HCT116 (cell line): ENCODE measurements at regions not wholly inside any gene's neighbourhood (a gene's known extent, or its start where the extent isn't known, plus 50 kb on each side); places are given as distances from the start of the nearest gene placed in this dataset.

Source experiments
- ATAC-seq: fragments of 200-7000 bp; cut with Tn5 transposase; 2 replicates; pipeline ENCODE4 v1.9.1; 2020; ENCODE audit warnings: mild to moderate bottlenecking, moderate library complexity
- BruUV-seq: library from RNA; stranded (reverse); fragments of 400-500 nt; replicated peaks from 2 replicates; lab custom pipeline; 2021; lab: Mats Ljungman, UMichigan
- CTCF ChIA-PET: fragments of 300-600 bp; sonication (Branson Sonifier 250); formaldehyde crosslinking; loops from one replicate; lab custom pipeline; 2021; ENCODE audit warnings: antibody characterized with exemption; lab: Charles Lee
- POLR2A ChIA-PET: fragments of 300-600, 350-600 bp; sonication (Branson Sonifier 250); formaldehyde crosslinking; loops from one replicate; lab custom pipeline; 2021; ENCODE audit warnings: antibody characterized with exemption; lab: Charles Lee
- RAD21 ChIA-PET, 2 experiments: fragments of 300-600 bp; sonication (Branson Sonifier 250); formaldehyde crosslinking; loops; one replicate each; lab custom pipeline; 2023; ENCODE audit warnings: low total read pairs in 2 of 2; ENCODE audit not compliant: uncharacterized antibody in 2 of 2, unreplicated experiment in 2 of 2, low non-redundant PET in 1 of 2; lab: Charles Lee
- DNase-seq: peaks from one replicate; pipeline ENCODE4 v3.0.0-alpha.2; 2010; ENCODE audit warnings: low read depth, low spot score
- H2AFZ ChIP-seq: fragments of 200-600 bp; shearing (Covaris generic), sonication (generic); 2 replicates; pipeline ENCODE4 v1.6.1; 2017; ENCODE audit warnings: low read depth, mixed run types, mixed read lengths, antibody characterized with exemption, low read length; ENCODE audit not compliant: poor library complexity, severe bottlenecking
- H3K27ac ChIP-seq: 2 replicates; pipeline ENCODE4 v1.5.1; 2012; ENCODE audit warnings: low read depth, low read length
- H3K27me3 ChIP-seq: fragments of 200-600 bp; sonication (generic); 2 replicates; pipeline ENCODE4 v1.6.1; 2016; ENCODE audit warnings: mixed run types, low read length, mixed read lengths; ENCODE audit not compliant: insufficient read depth
- H3K36me3 ChIP-seq, 2 experiments: fragments of 200-500 bp in 1 of 2; fragments of 200-600 bp in 1 of 2; sonication (Bioruptor generic) in 1 of 2; sonication (generic) in 1 of 2; 2 replicates each; pipeline versions ENCODE4 v1.5.1 to v1.6.1; 2014 to 2016; ENCODE audit warnings: low read length in 2 of 2, inconsistent platforms in 1 of 2, mixed read lengths in 1 of 2, mixed run types in 1 of 2; ENCODE audit not compliant: insufficient read depth in 2 of 2, control insufficient read depth in 1 of 2
- H3K4me1 ChIP-seq, 2 experiments: fragments of 200-600 bp in 1 of 2; sonication (generic) in 1 of 2; 2 replicates each; pipeline versions ENCODE4 v1.5.1 to v1.6.1; 2012 to 2017; ENCODE audit warnings: low read length in 2 of 2, inconsistent platforms in 1 of 2, mild to moderate bottlenecking in 1 of 2, mixed read lengths in 1 of 2, mixed run types in 1 of 2, moderate library complexity in 1 of 2; ENCODE audit not compliant: insufficient read depth in 2 of 2, control insufficient read depth in 1 of 2
- H3K4me2 ChIP-seq: fragments of 200-600 bp; sonication (generic); 2 replicates; pipeline ENCODE4 v1.6.1; 2017; ENCODE audit warnings: mixed run types, low read length, mixed read lengths
- H3K4me3 ChIP-seq, 2 experiments: fragments of 200-600 bp in 1 of 2; sonication (generic) in 1 of 2; replicated peaks in 1 of 2; 2 replicates each; pipeline ENCODE4 v1.5.1; 2011 to 2016; ENCODE audit warnings: low read length in 2 of 2, control low read depth in 1 of 2, low read depth in 1 of 2, mild to moderate bottlenecking in 1 of 2, mixed read lengths in 1 of 2, mixed run types in 1 of 2
- H3K79me2 ChIP-seq: fragments of 200-600 bp; sonication (generic); 2 replicates; pipeline ENCODE4 v1.6.1; 2017; ENCODE audit warnings: mild to moderate bottlenecking, mixed run types, low read length, moderate library complexity, mixed read lengths; ENCODE audit not compliant: insufficient read depth
- H3K9ac ChIP-seq: fragments of 200-600 bp; sonication (generic); 2 replicates; pipeline ENCODE4 v1.6.1; 2016; ENCODE audit warnings: low read length, mixed read lengths
- H3K9me2 ChIP-seq: fragments of 200-600 bp; sonication (generic), shearing (Covaris generic); 2 replicates; pipeline ENCODE4 v1.6.1; 2017; ENCODE audit warnings: mixed run types, mild to moderate bottlenecking, moderate library complexity; ENCODE audit not compliant: insufficient read depth
- H3K9me3 ChIP-seq, 2 experiments: fragments of 200-500 bp in 1 of 2; fragments of 200-600 bp in 1 of 2; sonication (Bioruptor generic) in 1 of 2; sonication (generic) in 1 of 2; 2 replicates each; pipeline ENCODE4 v1.6.1; 2014 to 2017; ENCODE audit warnings: low read length in 2 of 2, mixed read lengths in 2 of 2, inconsistent platforms in 1 of 2, low read depth in 1 of 2, mild to moderate bottlenecking in 1 of 2, mixed run types in 1 of 2, moderate library complexity in 1 of 2; ENCODE audit not compliant: control insufficient read depth in 1 of 2, insufficient read depth in 1 of 2
- H4K20me1 ChIP-seq: fragments of 200-600 bp; sonication (generic), shearing (Covaris generic); 2 replicates; pipeline ENCODE4 v1.6.1; 2017; ENCODE audit warnings: mixed run types, mild to moderate bottlenecking, moderate library complexity; ENCODE audit not compliant: insufficient read depth
- ATF3 ChIP-seq: IDR thresholded peaks from 2 replicates; pipeline ENCODE4 v1.6.1; 2012
- CBX3 ChIP-seq: IDR thresholded peaks from 2 replicates; pipeline ENCODE4 v1.6.1; 2012; ENCODE audit warnings: low read depth
- CEBPB ChIP-seq: IDR thresholded peaks from 2 replicates; pipeline ENCODE4 v1.6.1; 2012; ENCODE audit warnings: low read depth
- CTCF ChIP-seq, 3 experiments: fragments of 200-600 bp in 1 of 3; sonication (generic) in 1 of 3; IDR thresholded peaks in 2 of 3; conservative IDR thresholded peaks in 1 of 3; 2 replicates each; pipeline ENCODE4 v1.5.1; 2012 to 2017; ENCODE audit warnings: low read depth in 2 of 3, low read length in 2 of 3, antibody characterized with exemption in 1 of 3, borderline replicate concordance in 1 of 3, control low read depth in 1 of 3, mild to moderate bottlenecking in 1 of 3, mixed read lengths in 1 of 3, mixed run types in 1 of 3, moderate library complexity in 1 of 3; ENCODE audit not compliant: insufficient read depth in 1 of 3
- EGR1 ChIP-seq: IDR thresholded peaks from 2 replicates; pipeline ENCODE4 v1.6.1; 2012; ENCODE audit warnings: low read depth
- EZH2 ChIP-seq: fragments of 200-600 bp; sonication (generic); IDR thresholded peaks from 2 replicates; pipeline ENCODE4 v1.6.1; 2017; ENCODE audit warnings: antibody characterized with exemption, mixed run types
- EZH2phosphoT487 ChIP-seq: fragments of 200-600 bp; IDR thresholded peaks from 2 replicates; pipeline ENCODE4 v1.6.1; 2018; ENCODE audit warnings: antibody characterized with exemption, borderline replicate concordance
- FOSL1 ChIP-seq: IDR thresholded peaks from 2 replicates; pipeline ENCODE4 v1.6.1; 2012; ENCODE audit warnings: low read depth
- POLR2AphosphoS5 ChIP-seq: IDR thresholded peaks from 2 replicates; pipeline ENCODE4 v1.6.1; 2011; ENCODE audit warnings: mild to moderate bottlenecking, low read depth, low read length, moderate library complexity
- REST ChIP-seq: IDR thresholded peaks from 2 replicates; pipeline ENCODE4 v1.6.1; 2012; ENCODE audit warnings: low read depth
- SRF ChIP-seq: IDR thresholded peaks from 2 replicates; pipeline ENCODE4 v1.6.1; 2012; ENCODE audit warnings: low read depth
- YY1 ChIP-seq: IDR thresholded peaks from 2 replicates; pipeline ENCODE4 v1.6.1; 2011; ENCODE audit warnings: low read length, low read depth, moderate library complexity, mild to moderate bottlenecking; ENCODE audit not compliant: insufficient replicate concordance; ENCODE audit errors: extremely low read depth
- ZFX ChIP-seq: fragments of 450-650 bp; IDR thresholded peaks from 2 replicates; pipeline ENCODE4 v1.6.1; 2017
- ZNF274 ChIP-seq: fragments of 200-500 bp; sonication (Bioruptor generic); IDR thresholded peaks from 2 replicates; pipeline ENCODE4 v1.6.1; 2014; ENCODE audit warnings: mild to moderate bottlenecking, low read depth, low read length, inconsistent platforms
- intact Hi-C: fragments of 100-400 bp; cut with micrococcal nuclease; formaldehyde crosslinking; loops from 2 replicates; pipeline ENCODE4 v1.10.0; 2022

- Histone ChIP-seq H4K20me1 (no peaks in the 10 kb centered on the region), H3K4me1 (no peaks in the 10 kb centered on the region), H3K4me3 (no peak overlapping the region), H3K27me3 (no peaks in the 10 kb centered on the region), H3K9ac (no peak overlapping the region), H3K9me3 (peaks cover 19 to 22% of the 10 kb centered on the region in 2 experiments; a peak in 2 of 4 replicates), H3K4me2 (no peak overlapping the region), H3K27ac (no peak overlapping the region), H3K36me3 (no peaks in the 10 kb centered on the region), H3K9me2 (no peaks in the 10 kb centered on the region), H2AFZ (no peak overlapping the region), H3K79me2 (no peaks in the 10 kb centered on the region)
- ATAC-seq (no peak), DNase-seq (no peak)
- CTCF ChIA-PET, result no interaction called here
- no peak for TF ChIP-seq SRF
- no peak for TF ChIP-seq ZNF274
- no peak for TF ChIP-seq FOSL1
- TF ChIP-seq CEBPB, result no peak
- TF ChIP-seq EZH2, result no peak
- TF ChIP-seq EGR1, result no peak
- TF ChIP-seq REST, result no peak
- no peak for TF ChIP-seq ZFX
- no peak for TF ChIP-seq CTCF (IDR thresholded peaks at IDR 0.05 in 2 of 3, conservative IDR thresholded peaks at IDR 0.05 in 1 of 3; ENCODE audit: borderline replicate concordance in 1 of 3, insufficient read depth in 1 of 3, low read depth in 2 of 3, low read length in 2 of 3)
- TF ChIP-seq POLR2AphosphoS5, result no peak
- no peak for TF ChIP-seq EZH2phosphoT487
- TF ChIP-seq ATF3, result no peak
- no peak for TF ChIP-seq CBX3
- no peak for TF ChIP-seq YY1
- BruUV-seq, result no TSS peak
- intact Hi-C loops, result no loop called here
- RAD21 ChIA-PET, result no interaction called here
- POLR2A ChIA-PET, result no interaction called here
Measured at GRCh38 chr20:12177657-12178293, 260.1 kb downstream of the BTBD3 start.
